ENCODE measurements at regions not wholly inside any gene's neighbourhood (a gene's known extent, or its start where the extent isn't known, plus 50 kb on each side); places are given as distances from the start of the nearest gene placed in this dataset.

- Histone ChIP-seq H3K36me3 (replicated peaks in 1 of 2; ENCODE audit: insufficient read depth in 1 of 2, low read depth in 2 of 2) (no peaks in the 10 kb centered on the region), H3K27me3 (no peaks in the 10 kb centered on the region), H3K4me3 (no peak overlapping the region), H3K4me1 (no peaks in the 10 kb centered on the region), H3K9me3 (no peaks in the 10 kb centered on the region), H3K27ac (no peak overlapping the region)
- no peak for DNase-seq
- intact Hi-C loops (cut with DNase I): no loop called here
- no peak for ATAC-seq
- WGBS, 2 donors: 68 to 71% methylated on average over 2 of the region's 2 CpGs
- TF ChIP-seq CTCF (IDR thresholded peaks at IDR 0.05): no peak
- TF ChIP-seq POLR2A (IDR thresholded peaks at IDR 0.05): no peak
These were observed 279.5 kb upstream of the EPHA4 start for GRCh38 chr2:221851531-221852045.

GRCh38 chr2:221850076-221850475 lies 278.0 kb upstream of the EPHA4 start:
- intact Hi-C loops (cut with DNase I): no loop called here
- ATAC-seq: no peak

GRCh38 chr2:221848286-221848685 lies 276.2 kb upstream of the EPHA4 start:
- ATAC-seq (no peak), DNase-seq (no peak)
- Histone ChIP-seq H3K27ac (no peak overlapping the region), H3K27me3 (no peaks in the 10 kb centered on the region), H3K36me3 (replicated peaks in 1 of 2; ENCODE audit: insufficient read depth in 1 of 2, low read depth in 2 of 2) (no peaks in the 10 kb centered on the region), H3K9me3 (no peaks in the 10 kb centered on the region), H3K4me3 (no peak overlapping the region), H3K4me1 (no peaks in the 10 kb centered on the region)
- no peak for TF ChIP-seq CTCF (IDR thresholded peaks at IDR 0.05)
- TF ChIP-seq POLR2A (IDR thresholded peaks at IDR 0.05): no peak
- WGBS, 2 donors: 57 to 77% methylated on average over 4 of the region's 4 CpGs
- intact Hi-C loops (cut with DNase I): no loop called here

More at GRCh38 chr2:221850076-221850475, 278.0 kb upstream of the EPHA4 start:
- Histone ChIP-seq H3K27me3 (no peaks in the 10 kb centered on the region), H3K4me3 (no peak overlapping the region), H3K9me3 (no peaks in the 10 kb centered on the region), H3K27ac (no peak overlapping the region), H3K4me1 (no peaks in the 10 kb centered on the region), H3K36me3 (replicated peaks in 1 of 2; ENCODE audit: insufficient read depth in 1 of 2, low read depth in 2 of 2) (no peaks in the 10 kb centered on the region)
- 27 to 45% methylated on average over 3 of the region's 3 CpGs for WGBS, 2 donors
- no peak for DNase-seq
- TF ChIP-seq POLR2A (IDR thresholded peaks at IDR 0.05) (no peak), CTCF (IDR thresholded peaks at IDR 0.05) (no peak)

GRCh38 chr2:221845021-221845365 lies 272.9 kb upstream of the EPHA4 start:
- H3K27ac ChIP-seq: no peak overlapping the region
- DNase-seq (no peak), ATAC-seq (no peak)
- WGBS, 2 donors: 55 to 67% methylated on average over 2 of the region's 2 CpGs
- no peak overlapping the region for H3K4me3 ChIP-seq
- H3K36me3 ChIP-seq (replicated peaks in 1 of 2; ENCODE audit: insufficient read depth in 1 of 2, low read depth in 2 of 2): no peaks in the 10 kb centered on the region
- no peaks in the 10 kb centered on the region for H3K4me1 ChIP-seq
- TF ChIP-seq CTCF (IDR thresholded peaks at IDR 0.05) (no peak), POLR2A (IDR thresholded peaks at IDR 0.05) (no peak)
- H3K27me3 ChIP-seq: no peaks in the 10 kb centered on the region
- intact Hi-C loops (cut with DNase I): no loop called here
- no peaks in the 10 kb centered on the region for H3K9me3 ChIP-seq

- no peaks in the 10 kb centered on the region for H3K4me1 ChIP-seq
- no peak overlapping the region for H3K27ac ChIP-seq
- H3K36me3 ChIP-seq (replicated peaks in 1 of 2; ENCODE audit: insufficient read depth in 1 of 2, low read depth in 2 of 2): no peaks in the 10 kb centered on the region
- WGBS, 2 donors: 30 to 39% methylated on average over 2 of the region's 2 CpGs
- ATAC-seq (no peak), DNase-seq (no peak)
- TF ChIP-seq CTCF (IDR thresholded peaks at IDR 0.05): no peak
- no peak for TF ChIP-seq POLR2A (IDR thresholded peaks at IDR 0.05)
- H3K4me3 ChIP-seq: no peak overlapping the region
- H3K27me3 ChIP-seq: no peaks in the 10 kb centered on the region
- H3K9me3 ChIP-seq: no peaks in the 10 kb centered on the region
- intact Hi-C loops (cut with DNase I): no loop called here
These were observed 272.3 kb upstream of the EPHA4 start for GRCh38 chr2:221844212-221845020.
